Fibroblast of lung (primary cell): ENCODE measurements at regions not wholly inside any gene's neighbourhood (a gene's known extent, or its start where the extent isn't known, plus 50 kb on each side); places are given as distances from the start of the nearest gene placed in this dataset.

ENCODE experiments used
- DNase-seq, 2 donors: peaks; one replicate each; pipeline versions ENCODE4 v3.0.0 to v3.0.0-alpha.2; 2010; ENCODE audit warnings: low read depth in 2 of 2
- H2AFZ ChIP-seq: 2 replicates; pipeline ENCODE4 v1.5.1; 2012; ENCODE audit warnings: low read length, control low read depth, inconsistent platforms
- H3K27ac ChIP-seq: 2 replicates; pipeline ENCODE4 v1.5.1; 2011; ENCODE audit warnings: low read length, control low read depth; ENCODE audit not compliant: insufficient read depth
- H3K27me3 ChIP-seq: 2 replicates; pipeline ENCODE4 v1.5.1; 2011; ENCODE audit warnings: mild to moderate bottlenecking, low read length; ENCODE audit not compliant: control insufficient read depth, insufficient read depth
- H3K36me3 ChIP-seq: 2 replicates; pipeline ENCODE4 v1.5.1; 2011; ENCODE audit warnings: low read length; ENCODE audit not compliant: control insufficient read depth, insufficient read depth
- H3K4me1 ChIP-seq: 2 replicates; pipeline ENCODE4 v1.5.1; 2011; ENCODE audit warnings: low read length; ENCODE audit not compliant: control insufficient read depth, insufficient read depth; ENCODE audit errors: extremely low read depth
- H3K4me2 ChIP-seq: 2 replicates; pipeline ENCODE4 v1.5.1; 2011; ENCODE audit warnings: low read length, control low read depth; ENCODE audit not compliant: insufficient read depth; ENCODE audit errors: extremely low read depth
- H3K4me3 ChIP-seq, 4 experiments: fragments of 200-600 bp in 1 of 4; sonication (generic) in 1 of 4; replicated peaks in 1 of 4; 2 replicates each; pipeline ENCODE4 v1.5.1; 2011 to 2016; ENCODE audit warnings: low read length in 4 of 4, low read depth in 3 of 4, mild to moderate bottlenecking in 3 of 4, control low read depth in 2 of 4, inconsistent platforms in 1 of 4, mixed read lengths in 1 of 4; ENCODE audit not compliant: insufficient read depth in 1 of 4; ENCODE audit errors: control extremely low read depth in 1 of 4
- H3K79me2 ChIP-seq: 2 replicates; pipeline ENCODE4 v1.5.1; 2012; ENCODE audit warnings: mild to moderate bottlenecking, low read length, inconsistent platforms; ENCODE audit not compliant: control insufficient read depth, insufficient read depth
- H3K9ac ChIP-seq: 2 replicates; pipeline ENCODE4 v1.5.1; 2011; ENCODE audit warnings: mild to moderate bottlenecking, low read length, control low read depth; ENCODE audit not compliant: insufficient read depth
- H3K9me3 ChIP-seq: 2 replicates; pipeline ENCODE4 v1.5.1; 2012; ENCODE audit warnings: low read depth, low read length; ENCODE audit not compliant: control insufficient read depth, insufficient read depth
- H4K20me1 ChIP-seq: 2 replicates; pipeline ENCODE4 v1.5.1; 2011; ENCODE audit warnings: low read length; ENCODE audit not compliant: control insufficient read depth, insufficient read depth; ENCODE audit errors: extremely low read depth
- CTCF ChIP-seq, 2 donors: IDR thresholded peaks in 1 of 2; conservative IDR thresholded peaks in 1 of 2; 1 replicate in 1 of 2; 2 replicates in 1 of 2; pipeline ENCODE4 v1.5.1; 2011 to 2012; ENCODE audit warnings: low read length in 2 of 2, control low read depth in 1 of 2, inconsistent platforms in 1 of 2, low read depth in 1 of 2, mild to moderate bottlenecking in 1 of 2
- EZH2 ChIP-seq: IDR thresholded peaks from 2 replicates; pipeline ENCODE4 v1.5.1; 2012; ENCODE audit warnings: low read length, control low read depth, mild to moderate bottlenecking; ENCODE audit errors: missing control alignments

GRCh38 chr2:217660423-217660822 lies 342.4 kb downstream of the TNS1 start:
- no peak for TF ChIP-seq EZH2
- no peak for TF ChIP-seq CTCF (conservative IDR thresholded peaks at IDR 0.05 in 1 of 2, IDR thresholded peaks at IDR 0.05 in 1 of 2; ENCODE audit: low read depth in 1 of 2, low read length in 2 of 2)
- Histone ChIP-seq H4K20me1 (no peaks in the 10 kb centered on the region), H3K79me2 (no peaks in the 10 kb centered on the region), H3K4me2 (no peak overlapping the region), H3K9me3 (no peaks in the 10 kb centered on the region), H3K4me3 (no peak overlapping the region), H3K27me3 (peaks cover 8% of the 10 kb centered on the region), H3K9ac (no peak overlapping the region), H3K27ac (no peak overlapping the region), H2AFZ (no peak overlapping the region), H3K4me1 (peaks cover 11% of the 10 kb centered on the region), H3K36me3 (no peaks in the 10 kb centered on the region)
- no peak for DNase-seq

- Histone ChIP-seq H3K27ac (no peak overlapping the region), H3K36me3 (no peaks in the 10 kb centered on the region), H3K9ac (no peak overlapping the region), H3K4me1 (peaks cover 11% of the 10 kb centered on the region), H3K79me2 (no peaks in the 10 kb centered on the region), H3K4me2 (no peak overlapping the region), H4K20me1 (no peaks in the 10 kb centered on the region), H3K9me3 (no peaks in the 10 kb centered on the region), H3K4me3 (no peak overlapping the region), H2AFZ (no peak overlapping the region), H3K27me3 (peaks cover 8% of the 10 kb centered on the region)
- no peak for DNase-seq
- no peak for TF ChIP-seq CTCF (conservative IDR thresholded peaks at IDR 0.05 in 1 of 2, IDR thresholded peaks at IDR 0.05 in 1 of 2; ENCODE audit: low read depth in 1 of 2, low read length in 2 of 2)
- TF ChIP-seq EZH2 = no peak
Measured at GRCh38 chr2:217658806-217659205, 344.0 kb downstream of the TNS1 start.

GRCh38 chr2:217657252-217657651 lies 345.5 kb downstream of the TNS1 start:
- no peak overlapping the region for H3K9ac ChIP-seq
- no peak overlapping the region for H3K4me3 ChIP-seq
- no peaks in the 10 kb centered on the region for H3K9me3 ChIP-seq
- H3K27ac ChIP-seq = no peak overlapping the region
- H4K20me1 ChIP-seq = no peaks in the 10 kb centered on the region
- no peaks in the 10 kb centered on the region for H3K79me2 ChIP-seq
- no peaks in the 10 kb centered on the region for H3K36me3 ChIP-seq
- peaks cover 8% of the 10 kb centered on the region for H3K27me3 ChIP-seq
- H3K4me2 ChIP-seq = no peak overlapping the region
- DNase-seq = no peak
- H3K4me1 ChIP-seq = peaks cover 3% of the 10 kb centered on the region
- no peak overlapping the region for H2AFZ ChIP-seq
- TF ChIP-seq EZH2 = no peak
- no peak for TF ChIP-seq CTCF (conservative IDR thresholded peaks at IDR 0.05 in 1 of 2, IDR thresholded peaks at IDR 0.05 in 1 of 2; ENCODE audit: low read depth in 1 of 2, low read length in 2 of 2)
